GM12875 (cell line): ENCODE measurements at regions not wholly inside any gene's neighbourhood (a gene's known extent, or its start where the extent isn't known, plus 50 kb on each side); places are given as distances from the start of the nearest gene placed in this dataset.

Experiments used
- H3K4me3 ChIP-seq: one replicate; pipeline ENCODE4 v1.5.1; 2011; ENCODE audit warnings: low read depth, low read length, control low read depth
- TF ChIP-seq, protein P1 (sequence below): IDR thresholded peaks from 2 replicates; pipeline ENCODE4 v1.5.1; 2011; ENCODE audit warnings: low read depth, mild to moderate bottlenecking, control low read depth, inconsistent platforms, low read length, moderate library complexity, borderline replicate concordance; ENCODE audit not compliant: insufficient read depth

DNA sequence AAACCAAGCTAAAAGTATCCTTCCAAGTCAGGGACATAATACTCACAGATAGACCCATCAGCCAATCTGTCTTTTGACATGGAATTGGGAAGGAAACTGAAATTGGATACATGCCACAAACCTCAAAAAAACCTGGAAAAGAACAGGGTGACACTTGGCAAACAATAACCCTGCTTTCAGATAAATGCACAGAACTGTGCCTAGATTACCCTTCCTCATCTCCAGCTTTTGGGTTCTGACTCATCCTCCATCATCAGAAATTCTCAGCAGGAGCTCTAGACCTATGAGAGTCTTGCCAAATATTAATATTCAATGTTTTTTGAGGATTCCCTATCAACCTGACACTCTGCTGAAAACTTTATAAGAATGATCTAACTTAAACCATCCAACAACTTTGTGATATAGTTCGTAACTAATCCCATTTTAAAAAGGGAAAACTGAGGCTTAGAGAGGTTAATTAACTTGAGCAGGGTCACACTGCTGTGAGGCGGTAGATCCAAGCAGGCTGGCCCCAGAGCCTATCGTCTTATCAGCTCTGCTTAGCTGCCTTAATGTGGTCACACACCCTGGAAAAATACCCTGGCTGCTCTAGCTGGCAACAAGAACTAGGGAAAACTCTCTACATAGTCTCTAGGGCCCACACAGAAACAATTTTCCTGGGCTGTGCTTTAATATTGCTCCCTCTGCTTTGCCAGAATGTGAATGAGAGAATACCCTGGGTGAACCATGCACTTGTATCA is 157.0 kb upstream of the TRPC7 start:
- TF ChIP-seq, protein P1, sequence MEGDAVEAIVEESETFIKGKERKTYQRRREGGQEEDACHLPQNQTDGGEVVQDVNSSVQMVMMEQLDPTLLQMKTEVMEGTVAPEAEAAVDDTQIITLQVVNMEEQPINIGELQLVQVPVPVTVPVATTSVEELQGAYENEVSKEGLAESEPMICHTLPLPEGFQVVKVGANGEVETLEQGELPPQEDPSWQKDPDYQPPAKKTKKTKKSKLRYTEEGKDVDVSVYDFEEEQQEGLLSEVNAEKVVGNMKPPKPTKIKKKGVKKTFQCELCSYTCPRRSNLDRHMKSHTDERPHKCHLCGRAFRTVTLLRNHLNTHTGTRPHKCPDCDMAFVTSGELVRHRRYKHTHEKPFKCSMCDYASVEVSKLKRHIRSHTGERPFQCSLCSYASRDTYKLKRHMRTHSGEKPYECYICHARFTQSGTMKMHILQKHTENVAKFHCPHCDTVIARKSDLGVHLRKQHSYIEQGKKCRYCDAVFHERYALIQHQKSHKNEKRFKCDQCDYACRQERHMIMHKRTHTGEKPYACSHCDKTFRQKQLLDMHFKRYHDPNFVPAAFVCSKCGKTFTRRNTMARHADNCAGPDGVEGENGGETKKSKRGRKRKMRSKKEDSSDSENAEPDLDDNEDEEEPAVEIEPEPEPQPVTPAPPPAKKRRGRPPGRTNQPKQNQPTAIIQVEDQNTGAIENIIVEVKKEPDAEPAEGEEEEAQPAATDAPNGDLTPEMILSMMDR, result no peak
- no peak overlapping the region for H3K4me3 ChIP-seq

DNA sequence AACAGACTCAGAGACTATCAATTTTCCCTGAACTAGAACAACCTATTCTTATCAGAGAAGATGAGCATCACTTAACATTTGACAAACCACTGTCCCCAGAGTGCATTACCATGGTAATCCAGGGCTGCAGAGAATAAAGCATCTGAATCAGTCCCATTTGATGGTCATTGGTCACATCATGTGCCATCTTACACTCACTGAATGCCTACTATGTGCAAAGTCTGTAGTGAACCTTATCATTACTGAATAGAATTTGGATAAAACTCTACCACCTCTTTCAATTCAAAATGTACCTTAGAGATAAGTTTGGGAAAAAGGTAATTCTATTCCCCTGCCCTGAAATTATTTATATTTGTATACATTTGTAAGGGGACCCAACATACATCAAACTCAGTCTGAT is 156.4 kb upstream of the TRPC7 start:
- H3K4me3 ChIP-seq, result no peak overlapping the region
- TF ChIP-seq, protein P1, result no peak

DNA sequence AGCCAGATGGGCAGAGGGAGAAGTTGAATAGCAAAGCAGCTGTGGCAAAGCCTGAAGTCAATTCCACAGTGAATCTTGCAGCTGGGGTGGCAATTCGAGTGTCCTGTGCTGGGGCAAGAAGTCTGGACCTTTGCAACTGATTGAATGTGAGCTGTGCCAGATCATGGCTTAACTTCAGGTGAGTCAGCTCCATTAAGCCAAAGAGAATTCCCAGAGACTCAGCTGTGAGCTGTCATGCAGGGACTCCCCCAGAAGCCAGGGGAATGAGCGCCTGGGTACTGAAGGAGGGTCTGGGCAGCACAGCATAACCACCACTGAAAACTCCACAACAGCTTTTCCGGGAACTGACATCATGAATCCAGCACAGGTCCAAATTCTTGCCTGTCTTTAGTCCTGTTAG is 153.5 kb upstream of the TRPC7 start:
- H3K4me3 ChIP-seq, result no peak overlapping the region
- TF ChIP-seq, protein P1, result no peak

DNA sequence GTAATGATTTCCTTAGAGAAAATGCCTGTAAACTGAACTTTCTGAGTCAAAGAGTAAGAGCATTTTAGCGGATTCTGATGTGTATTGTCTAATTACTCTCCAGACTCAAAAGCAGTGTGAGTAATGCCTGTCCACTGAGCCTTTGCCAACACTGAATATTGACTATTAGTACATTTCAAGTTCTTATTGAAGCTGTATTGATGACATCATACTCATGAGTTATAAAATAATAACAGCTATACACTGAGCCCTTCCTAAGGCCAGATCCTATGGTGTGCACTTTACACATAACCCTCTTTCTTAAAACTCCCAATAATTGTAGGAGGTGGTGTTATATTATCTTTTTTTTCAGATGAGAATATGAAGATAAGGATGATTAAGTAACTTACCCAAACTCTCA is 152.8 kb upstream of the TRPC7 start:
- no peak overlapping the region for H3K4me3 ChIP-seq
- TF ChIP-seq, protein P1, result no peak

DNA sequence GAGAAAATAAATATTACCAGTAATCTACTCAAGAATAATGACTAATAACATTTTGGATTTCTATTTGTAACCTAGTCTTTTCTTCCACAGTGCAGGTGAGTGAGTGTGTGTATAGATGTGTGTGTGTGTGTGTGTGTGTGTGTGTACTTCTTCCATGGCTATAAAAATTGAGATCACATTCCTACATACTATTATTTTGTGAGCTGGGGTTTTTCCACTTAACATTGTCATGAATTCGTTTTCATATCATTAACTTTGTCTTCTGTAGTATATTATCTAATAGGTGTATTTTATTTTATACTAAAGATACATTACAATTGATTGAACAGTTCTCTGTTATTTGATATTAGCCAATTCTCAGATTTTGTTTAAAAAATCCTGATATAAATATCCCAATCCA is 152.4 kb upstream of the TRPC7 start:
- TF ChIP-seq, protein P1, result no peak

DNA sequence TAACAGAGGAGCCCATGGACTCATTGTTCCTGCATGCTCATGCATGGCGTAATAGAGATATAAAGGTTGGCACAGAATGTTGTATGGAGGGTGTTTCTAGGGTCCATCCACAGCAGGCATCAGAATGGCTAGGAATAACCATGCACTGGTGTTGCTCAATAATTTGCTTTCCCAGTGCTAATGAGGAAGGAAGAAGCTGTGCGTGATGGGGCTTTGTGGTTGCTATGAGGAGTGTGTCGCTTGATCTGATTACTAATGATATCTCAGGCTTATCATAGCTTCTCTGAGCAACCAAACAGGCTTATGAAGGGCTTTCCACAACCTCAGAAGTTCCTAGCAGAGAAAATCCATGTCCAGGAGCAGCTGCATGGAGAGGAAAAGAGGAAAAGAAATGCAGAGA is 151.3 kb upstream of the TRPC7 start:
- H3K4me3 ChIP-seq, result no peak overlapping the region
- TF ChIP-seq, protein P1, result no peak

More for the DNA sequence above, 152.4 kb upstream of the TRPC7 start:
- H3K4me3 ChIP-seq, result no peak overlapping the region

DNA sequence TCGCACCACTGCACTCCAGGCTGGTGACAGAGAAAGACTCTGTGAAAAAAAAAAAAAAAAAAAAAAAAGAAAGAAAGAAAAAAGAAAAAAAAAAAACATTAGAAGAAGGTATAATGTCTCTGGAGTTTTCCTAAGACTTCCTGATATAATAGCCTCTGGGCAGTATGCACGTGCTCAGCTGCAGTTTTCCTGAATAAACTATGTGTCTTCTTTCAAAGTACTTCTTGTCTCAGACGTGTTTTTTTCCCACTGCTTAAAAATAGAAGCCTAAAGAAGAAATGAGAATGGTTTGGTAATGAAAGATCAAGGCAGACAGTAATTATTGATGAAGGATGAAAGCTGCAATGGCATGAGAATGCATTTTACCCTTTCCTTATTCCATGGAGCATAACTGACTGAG is 148.1 kb upstream of the TRPC7 start:
- TF ChIP-seq, protein P1, result no peak
- H3K4me3 ChIP-seq, result no peak overlapping the region
